ENCODE measurements at regions not wholly inside any gene's neighbourhood (a gene's known extent, or its start where the extent isn't known, plus 50 kb on each side); places are given as distances from the start of the nearest gene placed in this dataset.

- H4K8ac ChIP-seq (ENCODE audit: low read depth in 2 of 2, low read length in 2 of 2): no peak overlapping the region
- H2BK20ac ChIP-seq (ENCODE audit: low read depth, low read length): no peak overlapping the region
- no peak overlapping the region for H3K27ac ChIP-seq (ENCODE audit: insufficient read depth, low read length)
- H2AK9ac ChIP-seq (replicated peaks; ENCODE audit: low read depth, low read length, poor library complexity): no peak overlapping the region
- no peaks in the 10 kb centered on the region for H3K36me3 ChIP-seq (ENCODE audit: control insufficient read depth, insufficient read depth, low read length)
- H3K9ac ChIP-seq (ENCODE audit: low read depth, low read length): no peak overlapping the region
- dilution Hi-C loops (cut with HindIII; ENCODE audit: low sequenced_read_pairs, unreplicated experiment): no loop called here
- H3K4me2 ChIP-seq (ENCODE audit: low read depth, low read length): no peak overlapping the region
- H3K27me3 ChIP-seq (ENCODE audit: control insufficient read depth, insufficient read depth, low read length): no peaks in the 10 kb centered on the region
- WGBS, 2 experiments (ENCODE audit: extremely low coverage in 2 of 2, insufficient read length in 1 of 2): no CpG with 5 or more reads among the region's 4 CpGs
- no peak overlapping the region for H2BK5ac ChIP-seq (ENCODE audit: low read depth, low read length, poor library complexity, severe bottlenecking)
- H3K79me1 ChIP-seq (ENCODE audit: low read depth in 1 of 2, low read length in 2 of 2): no peaks in the 10 kb centered on the region
- no peak for TF ChIP-seq SMC3 (IDR thresholded peaks at IDR 0.05; ENCODE audit: low read depth, low read length)
- no peak for TF ChIP-seq USF2 (IDR thresholded peaks at IDR 0.05; ENCODE audit: low read depth, low read length)
- TF ChIP-seq FOS (IDR thresholded peaks at IDR 0.05; ENCODE audit: low read depth, low read length): no peak
- no peak for TF ChIP-seq RCOR1 (IDR thresholded peaks at IDR 0.05; ENCODE audit: insufficient replicate concordance, low read length)
- no peak for TF ChIP-seq CEBPB (IDR thresholded peaks at IDR 0.05; ENCODE audit: low read depth, low read length)
- no peak overlapping the region for H3K4ac ChIP-seq (ENCODE audit: low read depth, low read length)
- no peak overlapping the region for H4K5ac ChIP-seq (ENCODE audit: low read depth, low read length)
- peaks cover 9% of the 10 kb centered on the region for H3K9me3 ChIP-seq (ENCODE audit: control insufficient read depth, insufficient read depth, low read length)
- ATAC-seq (ENCODE audit: low read depth) (no peak), DNase-seq (no peak)
- H3K18ac ChIP-seq (ENCODE audit: low read depth, low read length): no peak overlapping the region
- H2AFZ ChIP-seq (replicated peaks; ENCODE audit: low read length, poor library complexity): no peak overlapping the region
- no peaks in the 10 kb centered on the region for H4K20me1 ChIP-seq (ENCODE audit: insufficient read depth, low read length)
- H2BK15ac ChIP-seq (ENCODE audit: low read depth, low read length): no peak overlapping the region
- ChIA-PET POLR2A (ENCODE audit: unreplicated experiment) (no interaction called here), CTCF (no interaction called here)
- H3K56ac ChIP-seq (ENCODE audit: extremely low read depth, insufficient read depth, low read length): no peak overlapping the region
- no peak overlapping the region for H3K4me3 ChIP-seq (ENCODE audit: insufficient read depth, low read depth, low read length)
- H2BK120ac ChIP-seq (ENCODE audit: low read depth, low read length): no peak overlapping the region
- in situ Hi-C loops (cut with MboI; ENCODE audit: low sequenced_read_pairs): no loop called here
- H3K23ac ChIP-seq (ENCODE audit: low read depth, low read length): no peak overlapping the region
- no peaks in the 10 kb centered on the region for H3K4me1 ChIP-seq (ENCODE audit: control insufficient read depth, insufficient read depth, low read length)
- H2AK5ac ChIP-seq (ENCODE audit: low read depth, low read length): no peak overlapping the region
- no TSS peak for BruUV-seq (replicated peaks)
- intact Hi-C loops (cut with micrococcal nuclease): no loop called here
- no peak overlapping the region for H3K14ac ChIP-seq (replicated peaks; ENCODE audit: low read depth, low read length)
- no peak overlapping the region for H4K91ac ChIP-seq (ENCODE audit: insufficient read depth, low read depth, low read length)
- H3K9me1 ChIP-seq (ENCODE audit: insufficient read depth, low read length): no peaks in the 10 kb centered on the region
Measured at GRCh38 chr7:52791176-52791700, 244.2 kb upstream of the POM121L12 start.
